GM12891 (cell line): ENCODE measurements at regions not wholly inside any gene's neighbourhood (a gene's known extent, or its start where the extent isn't known, plus 50 kb on each side); places are given as distances from the start of the nearest gene placed in this dataset.

Source experiments
- PAX5 ChIP-seq: IDR thresholded peaks from 2 replicates; pipeline ENCODE4 v1.6.1; 2011; ENCODE audit warnings: low read length, moderate library complexity, mild to moderate bottlenecking; ENCODE audit not compliant: insufficient read depth, severe bottlenecking
- POLR2A ChIP-seq: IDR thresholded peaks from 2 replicates; pipeline ENCODE4 v1.6.1; 2011; ENCODE audit warnings: low read depth, low read length, control low read depth
- POLR2AphosphoS5 ChIP-seq: IDR thresholded peaks from 2 replicates; pipeline ENCODE4 v1.6.1; 2011; ENCODE audit warnings: low read depth, low read length, control low read depth
- POU2F2 ChIP-seq: IDR thresholded peaks from 2 replicates; pipeline ENCODE4 v1.6.1; 2011; ENCODE audit warnings: low read depth, mild to moderate bottlenecking, control low read depth, low read length, moderate library complexity
- SPI1 ChIP-seq: IDR thresholded peaks from 2 replicates; pipeline ENCODE4 v1.6.1; 2011; ENCODE audit warnings: low read depth, low read length, control low read depth
- TAF1 ChIP-seq: IDR thresholded peaks from 2 replicates; pipeline ENCODE4 v1.6.1; 2011; ENCODE audit warnings: low read depth, low read length, control low read depth

DNA sequence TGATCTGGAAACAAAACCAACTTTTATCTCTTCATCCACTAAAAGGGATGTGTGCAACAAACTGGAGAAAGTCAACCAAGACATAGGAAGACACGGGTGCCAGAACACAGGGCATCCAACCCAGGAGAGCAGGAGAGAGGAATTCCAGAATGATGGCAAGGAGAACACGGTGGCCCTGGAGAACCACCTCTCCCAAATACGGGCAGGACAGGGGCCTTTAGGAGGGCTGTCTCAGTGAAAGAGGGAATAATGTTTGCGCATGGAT lies 93.4 kb upstream of the EGLN3 start:
- TF ChIP-seq POLR2A = no peak
- TF ChIP-seq SPI1 = no peak
- TF ChIP-seq POLR2AphosphoS5 = no peak
- TF ChIP-seq TAF1 = no peak
- TF ChIP-seq PAX5 = no peak
- no peak for TF ChIP-seq POU2F2
